ENCODE measurements at regions not wholly inside any gene's neighbourhood (a gene's known extent, or its start where the extent isn't known, plus 50 kb on each side); places are given as distances from the start of the nearest gene placed in this dataset.

DNA sequence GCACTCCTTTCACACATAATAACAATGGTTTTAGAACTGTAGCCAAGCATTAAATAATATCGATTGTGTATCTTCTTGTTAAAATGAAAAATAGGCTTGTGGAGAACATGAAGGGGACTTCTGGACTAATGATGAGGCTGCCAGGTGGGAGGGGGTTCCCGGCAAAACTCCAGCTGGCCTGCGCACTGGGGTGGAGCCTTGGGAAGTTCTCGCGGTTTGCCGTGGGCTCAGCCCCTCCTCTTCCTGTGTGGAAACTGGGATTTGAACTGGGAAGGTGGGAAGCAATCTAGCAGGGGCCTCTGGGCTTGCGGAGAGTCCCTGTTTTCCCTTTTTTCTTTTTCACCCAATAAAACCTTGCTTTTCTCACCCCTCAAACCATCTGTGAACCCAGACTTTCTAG, 113.7 kb upstream of the SLITRK1 start:
- DNase-seq, result no peak

DNA sequence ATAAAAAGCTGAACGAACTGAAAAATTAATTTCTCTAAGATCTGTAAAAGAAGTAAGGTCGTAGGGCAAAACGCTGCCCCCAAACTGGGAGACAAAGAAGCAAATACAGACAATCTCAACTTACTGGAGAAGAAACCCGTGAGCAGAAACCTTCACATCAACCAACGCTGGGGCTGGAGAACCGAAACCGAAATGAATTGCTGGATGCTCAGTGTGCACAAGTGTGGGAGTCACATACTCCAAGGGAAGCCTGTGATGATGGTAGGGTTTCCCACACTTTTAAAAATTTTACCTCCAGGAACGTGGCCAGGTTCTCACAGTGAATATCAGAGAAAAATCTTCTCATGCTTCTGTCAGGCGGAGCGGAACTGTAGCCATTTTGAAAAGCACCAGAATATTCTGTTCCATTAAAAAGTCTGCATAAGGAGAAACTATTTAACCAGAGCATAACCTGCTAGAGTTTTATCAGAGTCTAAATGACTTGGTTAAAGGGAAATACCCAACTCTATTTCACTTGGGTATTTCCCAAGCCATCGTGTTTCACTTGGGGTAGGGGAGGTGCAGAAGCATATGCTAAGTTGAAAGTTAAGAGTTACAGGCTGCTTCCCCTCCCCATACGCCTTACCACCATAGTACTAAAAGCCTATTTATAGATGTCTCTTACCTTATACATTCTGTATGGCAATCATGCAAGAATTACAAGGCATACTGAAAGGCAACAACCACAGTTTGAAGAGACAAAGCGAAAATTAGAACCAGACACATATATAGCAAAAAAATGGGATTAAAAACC, 110.5 kb upstream of the SLITRK1 start:
- DNase-seq, result no peak

DNA sequence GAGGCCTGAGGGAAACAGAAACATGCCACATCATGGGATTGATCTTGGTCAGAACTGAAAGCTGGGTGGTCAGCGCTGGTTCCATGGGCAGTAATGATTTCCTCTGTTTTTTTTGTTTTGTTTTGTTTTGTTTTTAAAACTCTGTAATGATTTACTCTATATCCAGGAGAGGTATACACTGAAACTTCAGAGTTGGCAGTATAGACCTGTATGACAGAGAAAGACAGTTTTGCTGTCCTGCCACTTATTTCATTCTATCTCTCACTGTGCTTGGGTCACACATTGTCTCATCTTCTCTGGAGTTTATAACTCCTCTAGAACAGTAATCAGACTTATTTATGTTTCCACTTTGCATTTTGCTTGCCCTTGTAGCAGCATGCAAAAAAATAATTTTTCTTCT, 105.1 kb upstream of the SLITRK1 start:
- DNase-seq, result no peak

DNA sequence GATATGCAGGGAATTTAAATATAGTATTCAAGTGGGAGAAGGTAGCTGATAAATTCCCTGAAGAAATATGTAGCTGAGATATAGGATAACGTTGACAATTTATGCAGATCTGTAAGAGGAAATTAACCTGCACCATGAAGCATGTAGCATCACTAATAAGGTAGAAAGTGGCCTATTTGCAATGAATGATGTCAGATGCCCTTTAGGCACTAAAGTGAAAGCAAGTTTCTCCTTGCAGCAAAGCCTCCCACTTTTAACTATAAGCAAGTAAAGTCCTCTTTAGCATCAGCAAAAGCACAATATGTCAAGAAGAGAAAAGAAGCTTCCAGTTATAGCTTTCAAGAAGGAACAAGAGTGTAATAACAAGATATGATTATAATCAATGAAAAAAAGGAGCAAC, 102.5 kb upstream of the SLITRK1 start:
- no peak for DNase-seq

DNA sequence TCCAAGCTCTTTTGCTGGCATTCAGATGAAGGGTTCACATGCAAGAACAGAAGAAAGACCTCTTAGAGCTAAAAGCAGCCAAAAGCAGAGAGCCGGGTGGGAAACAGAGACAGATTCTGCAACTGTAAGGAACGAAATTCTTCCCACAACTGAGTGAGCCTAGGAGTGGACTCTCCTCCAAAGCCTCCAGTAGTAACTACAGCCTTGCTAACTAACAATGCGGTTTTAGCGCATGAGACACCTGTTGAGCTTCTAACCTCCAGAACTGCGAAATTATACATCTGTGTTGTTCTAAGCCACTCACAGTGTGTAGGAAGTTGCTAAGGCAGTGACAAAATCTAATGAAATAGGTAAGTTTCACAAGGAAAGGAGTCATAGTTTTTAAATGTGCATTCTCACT, 98.1 kb upstream of the SLITRK1 start:
- no peak for DNase-seq

DNA sequence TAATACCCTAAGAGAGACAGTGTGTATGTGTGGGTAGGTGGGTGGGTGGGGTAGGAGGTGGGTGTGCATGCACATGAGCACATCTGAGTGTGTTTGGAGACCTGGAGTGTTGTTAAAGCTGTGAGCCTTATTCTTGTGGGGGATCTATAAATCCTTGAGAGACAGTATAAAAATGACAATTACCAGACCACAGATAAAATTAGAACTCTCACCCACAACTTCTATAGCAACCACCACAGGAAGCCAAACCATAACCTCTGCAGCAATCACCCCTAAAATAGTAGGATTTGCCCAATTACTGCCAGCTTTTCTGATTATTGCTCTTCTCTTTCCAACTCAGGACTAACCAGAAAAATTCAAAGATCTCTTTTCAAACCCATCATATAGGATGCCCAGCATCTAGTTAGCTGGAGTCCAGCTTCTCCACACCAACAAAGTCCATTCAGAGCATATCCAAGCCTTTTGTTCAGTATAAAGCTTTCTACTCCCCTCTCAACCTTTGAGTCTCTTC, 93.4 kb upstream of the SLITRK1 start:
- DNase-seq, result no peak

DNA sequence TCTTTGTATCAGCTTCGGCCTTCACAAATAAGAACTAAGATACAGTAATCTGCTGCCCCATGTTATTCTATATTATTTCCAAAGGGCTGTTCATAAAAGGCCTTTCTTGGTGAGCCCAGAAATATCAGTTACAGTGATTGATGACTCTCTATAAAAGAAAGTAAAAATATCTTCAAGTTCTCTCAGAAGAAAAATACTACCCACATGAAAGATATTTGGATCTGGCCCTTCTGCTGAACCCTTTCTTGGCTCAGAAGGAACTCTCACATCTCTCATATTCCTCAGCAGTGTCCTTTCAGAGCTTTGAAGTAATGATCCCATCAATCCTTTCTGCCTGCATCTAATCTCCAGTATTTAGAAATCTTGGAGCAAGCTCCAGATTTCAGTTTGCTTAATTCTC, 76.3 kb upstream of the SLITRK1 start:
- DNase-seq, result no peak

DNA sequence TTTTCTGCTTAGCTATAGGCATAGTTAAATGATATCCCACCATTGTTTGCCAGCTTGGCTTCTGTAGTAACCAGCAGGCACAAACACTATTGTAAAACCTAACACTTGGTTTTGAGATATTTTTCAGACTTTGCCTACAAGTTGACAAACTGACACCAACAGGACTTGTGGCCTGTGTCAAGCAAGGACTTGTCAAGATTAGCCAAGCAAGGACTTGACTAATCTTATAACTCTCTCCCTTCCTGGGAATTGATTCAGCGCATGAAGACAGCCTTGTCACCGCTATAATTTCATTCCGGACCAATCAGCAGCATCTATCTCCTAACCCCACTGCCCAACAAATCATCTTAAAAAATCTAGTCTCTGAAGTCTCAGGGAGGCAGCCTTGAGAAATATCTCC, 72.7 kb upstream of the SLITRK1 start:
- no peak for DNase-seq

DNA sequence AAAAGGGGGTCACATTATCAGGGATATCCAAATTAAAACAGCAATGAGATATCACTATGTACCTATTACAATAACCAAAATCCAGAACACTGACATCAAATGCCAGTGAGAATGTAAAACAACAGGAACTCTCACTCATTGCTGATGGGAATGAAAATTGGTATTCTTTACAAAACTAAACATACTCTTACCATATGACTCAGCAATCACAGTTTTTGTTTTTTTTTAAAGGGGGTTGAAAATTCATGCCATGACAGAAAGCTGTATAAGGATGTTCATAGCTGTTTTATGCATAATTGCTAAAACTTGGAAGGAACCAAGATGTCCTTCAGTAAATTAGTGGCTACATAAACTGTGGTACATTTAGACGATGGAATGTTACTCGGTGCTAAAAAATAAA, 71.6 kb upstream of the SLITRK1 start:
- no peak for DNase-seq

DNA sequence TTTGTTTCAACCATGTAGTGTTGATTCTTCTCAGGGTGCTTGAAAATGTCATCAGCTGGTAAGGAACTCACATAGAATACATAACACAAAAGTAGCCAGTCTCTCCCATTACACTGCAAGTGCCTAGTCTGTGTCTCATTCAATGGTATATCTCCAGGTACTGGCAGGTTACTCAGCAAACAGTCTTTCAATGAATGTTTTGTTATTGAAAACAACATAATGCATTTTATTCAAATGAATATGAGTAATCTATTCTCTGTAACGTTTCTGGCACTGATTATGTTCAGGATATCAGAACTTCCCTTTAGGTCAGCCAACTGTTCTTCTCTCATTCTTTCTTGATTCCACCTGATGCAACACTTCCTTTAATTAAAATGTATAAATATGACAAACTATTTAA, 68.0 kb upstream of the SLITRK1 start:
- no peak for DNase-seq

DNA sequence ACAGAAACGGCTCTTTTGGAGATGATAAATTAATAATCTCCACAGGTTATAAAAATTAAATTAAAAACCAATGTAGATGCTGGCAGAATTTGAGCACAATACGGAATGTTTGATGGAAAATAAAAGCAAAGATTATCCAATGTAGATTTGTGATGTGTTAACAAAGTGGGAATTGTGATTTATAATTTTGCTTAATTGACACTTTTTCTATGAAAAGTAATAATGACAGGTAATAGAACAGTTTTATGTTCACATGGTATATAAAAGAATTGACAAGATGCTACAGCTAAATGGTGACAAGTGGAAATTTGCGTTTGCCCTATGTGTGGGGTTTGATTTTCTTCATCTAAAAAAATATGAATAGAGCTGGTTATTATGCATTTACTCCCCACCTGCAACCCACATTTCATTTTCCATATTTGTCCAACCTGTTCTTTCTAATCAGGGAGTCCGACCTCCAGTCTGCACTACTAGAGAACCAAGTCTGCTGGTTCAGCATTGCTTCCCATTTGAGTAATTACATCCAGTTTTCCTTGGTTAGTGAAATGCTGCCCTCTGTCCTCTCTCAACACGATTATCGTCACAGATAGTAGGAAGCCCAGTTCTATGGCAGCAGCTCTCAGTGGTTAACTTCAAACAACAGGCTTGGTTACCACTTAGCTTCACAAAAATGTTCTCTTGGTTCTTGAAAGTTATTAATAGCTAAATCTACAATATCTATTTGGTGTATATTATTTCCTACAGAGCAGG, 61.4 kb upstream of the SLITRK1 start:
- no peak for DNase-seq

DNA sequence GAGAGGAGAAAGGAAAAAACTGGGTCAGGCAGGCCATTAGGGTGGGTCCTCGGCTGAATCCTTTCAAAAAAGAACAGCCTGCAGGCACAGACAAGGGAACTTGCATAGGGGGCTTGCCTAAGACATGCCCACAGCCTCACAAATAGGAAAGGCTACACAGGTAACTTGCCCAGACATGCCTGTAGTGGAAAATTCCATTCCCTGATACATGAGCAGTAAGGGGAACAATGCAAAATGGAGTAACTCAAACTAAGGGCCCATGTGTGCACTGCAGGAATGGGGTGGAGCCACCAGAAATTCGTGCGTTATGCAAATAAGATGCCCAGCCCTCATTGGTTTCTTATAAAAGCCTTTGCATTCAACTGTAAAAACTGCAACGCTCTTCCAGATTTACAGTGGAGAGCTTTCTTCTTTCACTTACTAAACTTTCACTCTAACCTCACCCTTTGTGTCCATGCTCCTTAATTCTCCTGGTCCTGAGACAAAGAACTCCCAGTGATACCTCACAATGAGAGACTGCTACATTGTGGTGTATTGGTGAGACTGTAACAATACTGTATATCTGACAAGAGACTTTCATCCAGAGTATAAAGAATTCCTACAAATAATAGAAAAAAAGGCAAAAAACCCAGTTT, 59.5 kb upstream of the SLITRK1 start:
- no peak for DNase-seq

DNA sequence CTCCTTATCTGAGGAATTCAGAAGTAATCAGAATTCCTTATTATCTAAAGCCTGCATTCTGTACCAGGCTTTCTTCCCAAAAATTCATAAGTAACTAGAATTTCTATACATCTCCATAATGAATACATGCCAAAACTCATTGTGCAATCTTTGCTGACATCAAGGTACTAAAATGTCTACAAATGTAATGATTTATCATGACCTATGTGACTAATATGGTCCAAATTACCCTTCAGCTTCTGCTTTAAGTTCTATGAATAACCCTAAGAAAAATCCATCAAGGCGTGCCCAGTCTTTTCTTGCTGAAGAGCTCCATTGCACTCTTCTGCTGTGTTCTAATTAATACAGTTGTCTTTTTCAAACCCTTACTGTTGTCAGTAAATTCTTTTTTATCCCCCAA, 58.5 kb upstream of the SLITRK1 start:
- DNase-seq, result no peak

DNA sequence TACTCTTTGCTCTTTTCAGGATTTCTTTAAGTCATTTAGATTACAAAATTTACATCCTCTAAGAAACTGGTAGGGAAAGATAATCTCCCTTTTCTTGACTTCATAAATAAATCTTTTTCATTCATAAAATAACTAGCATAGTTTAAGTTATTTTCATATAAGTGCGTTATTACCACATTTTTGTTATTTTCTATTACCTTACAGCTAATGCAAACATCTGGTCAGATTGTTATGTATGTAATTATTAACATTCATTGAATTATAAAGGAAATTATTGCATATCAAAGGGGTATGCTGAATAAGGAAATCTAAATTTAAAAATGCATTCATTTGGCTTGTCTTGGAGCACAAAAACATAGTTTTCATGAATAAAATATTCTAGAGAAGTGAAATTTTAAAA, 55.3 kb upstream of the SLITRK1 start:
- no peak for DNase-seq

DNA sequence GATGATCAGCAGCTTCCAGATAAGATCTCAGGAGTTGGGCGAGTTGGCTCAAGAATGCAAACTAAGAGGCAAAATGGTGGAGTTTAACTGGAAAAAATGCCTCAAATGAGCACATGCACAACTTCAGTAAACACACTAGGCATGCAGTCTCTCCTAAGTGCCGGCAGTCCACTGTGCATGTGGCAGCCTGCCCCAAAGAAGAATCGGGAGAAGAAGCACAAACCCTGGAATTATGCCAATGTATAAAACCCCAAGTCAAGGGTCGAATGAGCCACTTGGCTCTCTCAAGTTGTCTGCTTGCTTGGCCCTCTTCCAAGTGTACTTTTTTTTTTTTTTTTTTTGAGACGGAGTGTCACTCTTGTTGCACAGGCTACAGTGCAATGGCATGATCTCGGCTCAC, 53.3 kb upstream of the SLITRK1 start:
- no peak for DNase-seq

Data from T-helper 1 cell (primary cell).